ENCODE measurements at regions not wholly inside any gene's neighbourhood (a gene's known extent, or its start where the extent isn't known, plus 50 kb on each side); places are given as distances from the start of the nearest gene placed in this dataset.

GRCh38 chr6:67898875-67899274, 736.2 kb upstream of the ADGRB3 start:
- H3K27me3 ChIP-seq: no peaks in the 10 kb centered on the region
- H3K4me2 ChIP-seq: no peak overlapping the region
- no peaks in the 10 kb centered on the region for H3K79me2 ChIP-seq
- no peaks in the 10 kb centered on the region for H3K4me1 ChIP-seq (ENCODE audit: insufficient read depth)
- H3K4me3 ChIP-seq: no peak overlapping the region
- no peaks in the 10 kb centered on the region for H3K9me2 ChIP-seq (replicated peaks; ENCODE audit: insufficient read depth)
- H3K36me3 ChIP-seq (replicated peaks; ENCODE audit: insufficient read depth, low read depth): no peaks in the 10 kb centered on the region
- no peak overlapping the region for H2AFZ ChIP-seq
- WGBS (ENCODE audit: low lambda C conversion rate, missing lambda C conversion rate): 67% methylated on average over 1 of the region's 1 CpG
- no peaks in the 10 kb centered on the region for H4K20me1 ChIP-seq (ENCODE audit: insufficient read depth, poor library complexity, severe bottlenecking)
- DNase-seq (ENCODE audit: low spot score): no peak
- H3K27ac ChIP-seq: no peak overlapping the region
- TF ChIP-seq, protein P1, sequence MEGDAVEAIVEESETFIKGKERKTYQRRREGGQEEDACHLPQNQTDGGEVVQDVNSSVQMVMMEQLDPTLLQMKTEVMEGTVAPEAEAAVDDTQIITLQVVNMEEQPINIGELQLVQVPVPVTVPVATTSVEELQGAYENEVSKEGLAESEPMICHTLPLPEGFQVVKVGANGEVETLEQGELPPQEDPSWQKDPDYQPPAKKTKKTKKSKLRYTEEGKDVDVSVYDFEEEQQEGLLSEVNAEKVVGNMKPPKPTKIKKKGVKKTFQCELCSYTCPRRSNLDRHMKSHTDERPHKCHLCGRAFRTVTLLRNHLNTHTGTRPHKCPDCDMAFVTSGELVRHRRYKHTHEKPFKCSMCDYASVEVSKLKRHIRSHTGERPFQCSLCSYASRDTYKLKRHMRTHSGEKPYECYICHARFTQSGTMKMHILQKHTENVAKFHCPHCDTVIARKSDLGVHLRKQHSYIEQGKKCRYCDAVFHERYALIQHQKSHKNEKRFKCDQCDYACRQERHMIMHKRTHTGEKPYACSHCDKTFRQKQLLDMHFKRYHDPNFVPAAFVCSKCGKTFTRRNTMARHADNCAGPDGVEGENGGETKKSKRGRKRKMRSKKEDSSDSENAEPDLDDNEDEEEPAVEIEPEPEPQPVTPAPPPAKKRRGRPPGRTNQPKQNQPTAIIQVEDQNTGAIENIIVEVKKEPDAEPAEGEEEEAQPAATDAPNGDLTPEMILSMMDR (IDR thresholded peaks at IDR 0.05; ENCODE audit: poor library complexity): no peak
- TF ChIP-seq EZH2phosphoT487 (IDR thresholded peaks at IDR 0.05; ENCODE audit: low read depth, severe bottlenecking, unreplicated experiment) (no peak), EZH2 (IDR thresholded peaks at IDR 0.05; ENCODE audit: borderline replicate concordance) (no peak)
- H3K9me3 ChIP-seq (ENCODE audit: low read depth): no peaks in the 10 kb centered on the region

GRCh38 chr6:67897998-67898607, 737.0 kb upstream of the ADGRB3 start:
- Histone ChIP-seq H3K36me3 (replicated peaks; ENCODE audit: insufficient read depth, low read depth) (no peaks in the 10 kb centered on the region), H3K9me3 (ENCODE audit: low read depth) (no peaks in the 10 kb centered on the region), H3K4me3 (no peak overlapping the region), H3K79me2 (no peaks in the 10 kb centered on the region), H2AFZ (no peak overlapping the region), H4K20me1 (ENCODE audit: insufficient read depth, poor library complexity, severe bottlenecking) (no peaks in the 10 kb centered on the region), H3K27me3 (no peaks in the 10 kb centered on the region), H3K9me2 (replicated peaks; ENCODE audit: insufficient read depth) (no peaks in the 10 kb centered on the region), H3K4me2 (no peak overlapping the region), H3K4me1 (ENCODE audit: insufficient read depth) (no peaks in the 10 kb centered on the region), H3K27ac (no peak overlapping the region)
- 83% methylated on average over 7 of the region's 7 CpGs for WGBS (ENCODE audit: low lambda C conversion rate, missing lambda C conversion rate)
- DNase-seq (ENCODE audit: low spot score): no peak
- TF ChIP-seq EZH2 (IDR thresholded peaks at IDR 0.05; ENCODE audit: borderline replicate concordance) (no peak), EZH2phosphoT487 (IDR thresholded peaks at IDR 0.05; ENCODE audit: low read depth, severe bottlenecking, unreplicated experiment) (no peak)
- TF ChIP-seq, protein P1 (IDR thresholded peaks at IDR 0.05; ENCODE audit: poor library complexity): no peak

GRCh38 chr6:67896476-67896875, 738.6 kb upstream of the ADGRB3 start:
- Histone ChIP-seq H3K27ac (no peak overlapping the region), H3K4me3 (no peak overlapping the region), H3K27me3 (no peaks in the 10 kb centered on the region), H3K9me2 (replicated peaks; ENCODE audit: insufficient read depth) (no peaks in the 10 kb centered on the region), H4K20me1 (ENCODE audit: insufficient read depth, poor library complexity, severe bottlenecking) (no peaks in the 10 kb centered on the region), H3K9me3 (ENCODE audit: low read depth) (no peaks in the 10 kb centered on the region), H3K4me2 (no peak overlapping the region), H3K4me1 (ENCODE audit: insufficient read depth) (no peaks in the 10 kb centered on the region), H3K36me3 (replicated peaks; ENCODE audit: insufficient read depth, low read depth) (no peaks in the 10 kb centered on the region), H2AFZ (no peak overlapping the region), H3K79me2 (no peaks in the 10 kb centered on the region)
- TF ChIP-seq EZH2 (IDR thresholded peaks at IDR 0.05; ENCODE audit: borderline replicate concordance) (no peak), EZH2phosphoT487 (IDR thresholded peaks at IDR 0.05; ENCODE audit: low read depth, severe bottlenecking, unreplicated experiment) (no peak)
- TF ChIP-seq, protein P1 (IDR thresholded peaks at IDR 0.05; ENCODE audit: poor library complexity): no peak
- 68% methylated on average over 1 of the region's 1 CpG for WGBS (ENCODE audit: low lambda C conversion rate, missing lambda C conversion rate)
- DNase-seq (ENCODE audit: low spot score): no peak

DNA sequence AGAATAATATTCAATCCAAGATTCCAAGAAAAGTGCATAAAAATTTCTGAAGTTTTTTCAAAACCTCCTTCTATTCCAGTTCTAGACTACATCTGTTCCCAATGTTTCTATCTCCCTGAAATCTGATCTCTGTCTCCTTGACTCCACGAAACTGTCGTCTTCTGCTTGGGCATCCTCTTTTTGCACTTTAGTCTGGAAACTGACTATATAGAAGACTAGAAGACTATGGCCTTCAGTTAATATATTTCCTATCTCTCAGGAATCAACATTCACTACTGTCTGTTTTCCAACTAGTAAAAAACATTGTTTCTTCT, 745.4 kb upstream of the ADGRB3 start:
- TF ChIP-seq, protein P1 (IDR thresholded peaks at IDR 0.05; ENCODE audit: poor library complexity): no peak
- no peak for TF ChIP-seq EZH2phosphoT487 (IDR thresholded peaks at IDR 0.05; ENCODE audit: low read depth, severe bottlenecking, unreplicated experiment)
- no peak for TF ChIP-seq EZH2 (IDR thresholded peaks at IDR 0.05; ENCODE audit: borderline replicate concordance)
- Histone ChIP-seq H3K79me2 (no peaks in the 10 kb centered on the region), H3K4me3 (no peak overlapping the region), H2AFZ (no peak overlapping the region), H3K9me3 (ENCODE audit: low read depth) (no peaks in the 10 kb centered on the region), H4K20me1 (ENCODE audit: insufficient read depth, poor library complexity, severe bottlenecking) (no peaks in the 10 kb centered on the region), H3K27ac (no peak overlapping the region), H3K36me3 (replicated peaks; ENCODE audit: insufficient read depth, low read depth) (no peaks in the 10 kb centered on the region), H3K9me2 (replicated peaks; ENCODE audit: insufficient read depth) (no peaks in the 10 kb centered on the region), H3K4me2 (no peak overlapping the region), H3K4me1 (ENCODE audit: insufficient read depth) (no peaks in the 10 kb centered on the region), H3K27me3 (no peaks in the 10 kb centered on the region)
- DNase-seq (ENCODE audit: low spot score): no peak
- 52% methylated on average over 2 of the region's 2 CpGs for WGBS (ENCODE audit: low lambda C conversion rate, missing lambda C conversion rate)

Data from hepatocyte (in vitro differentiated cells).